ENCODE measurements at regions not wholly inside any gene's neighbourhood (a gene's known extent, or its start where the extent isn't known, plus 50 kb on each side); places are given as distances from the start of the nearest gene placed in this dataset.

GRCh38 chr12:25682421-25682820, 129.3 kb upstream of the LMNTD1 start:
- H3K4me3 Mint-ChIP-seq = no peak overlapping the region
- Histone ChIP-seq H3K56ac (ENCODE audit: insufficient read length, low read depth, low read length) (no peak overlapping the region), H2BK20ac (ENCODE audit: low read depth, low read length, poor library complexity, severe bottlenecking) (no peak overlapping the region), H3T11ph (ENCODE audit: low read length) (no peak overlapping the region), H3K14ac (ENCODE audit: insufficient read depth, low read length) (no peak overlapping the region), H2AFZ (ENCODE audit: low read length) (no peak overlapping the region), H2BK5ac (ENCODE audit: insufficient read length, low read length) (no peak overlapping the region), H3K9ac (ENCODE audit: extremely low read depth, insufficient read length, low read length) (no peak overlapping the region), H3K4me2 (ENCODE audit: insufficient read depth, insufficient read length, low read length) (no peak overlapping the region), H4K20me1 (ENCODE audit: control insufficient read depth, insufficient read depth, insufficient read length) (no peaks in the 10 kb centered on the region), H4K5ac (ENCODE audit: insufficient read length, low read depth, low read length) (no peak overlapping the region), H3K18ac (ENCODE audit: insufficient read length, low read depth, low read length) (no peak overlapping the region), H3K23ac (ENCODE audit: insufficient read length, low read depth, low read length) (no peak overlapping the region), H4K8ac (replicated peaks; ENCODE audit: insufficient read length, low read depth, low read length) (no peak overlapping the region), H3K79me2 (ENCODE audit: insufficient read depth, low read length) (no peaks in the 10 kb centered on the region), H3K4me1 (ENCODE audit: insufficient read depth, low read length) (no peaks in the 10 kb centered on the region; the same call in 1 of the 2 replicates), H3K79me1 (ENCODE audit: insufficient read depth, low read depth, low read length, poor library complexity, severe bottlenecking) (no peaks in the 10 kb centered on the region), H3K27me3 (ENCODE audit: insufficient read depth, low read length) (no peaks in the 10 kb centered on the region; the same call in 1 of the 2 replicates), H3K4ac (ENCODE audit: low read depth, low read length) (no peak overlapping the region), H2BK15ac (ENCODE audit: low read depth, low read length) (no peak overlapping the region), H2BK12ac (ENCODE audit: insufficient read length, low read depth, low read length) (no peak overlapping the region), H3K27ac (ENCODE audit: insufficient read length, low read depth, low read length) (no peak overlapping the region), H2BK120ac (ENCODE audit: low read depth, low read length, poor library complexity, severe bottlenecking) (no peak overlapping the region), H4K91ac (ENCODE audit: insufficient read length, low read depth, low read length) (no peak overlapping the region), H3K23me2 (ENCODE audit: insufficient read length, low read depth, low read length, poor library complexity, severe bottlenecking) (no peaks in the 10 kb centered on the region), H3K9me3 (ENCODE audit: control insufficient read depth, low read depth, low read length) (no peaks in the 10 kb centered on the region), H2AK5ac (ENCODE audit: insufficient read length, low read length) (no peak overlapping the region)
- peaks cover 1% of the 10 kb centered on the region; the same call in 1 of the 2 replicates for H3K27me3 Mint-ChIP-seq (ENCODE audit: low read depth)
- WGBS (ENCODE audit: extremely low coverage, insufficient read length, low lambda C conversion rate) = no CpG with 5 or more reads among the region's 1 CpG
- H3K9me3 Mint-ChIP-seq = peaks cover 2 to 3% of the 10 kb centered on the region in 2 experiments; a peak in 3 of 5 replicates
- no peak for TF ChIP-seq CTCF (conservative IDR thresholded peaks at IDR 0.05)
- H3K27ac Mint-ChIP-seq = no peak overlapping the region
- DNase-seq = no peak
- peaks cover 11 to 13% of the 10 kb centered on the region in 2 experiments for H3K4me1 Mint-ChIP-seq
- no peaks in the 10 kb centered on the region; a peak in 1 of 7 replicates for H3K36me3 Mint-ChIP-seq (ENCODE audit: insufficient read depth in 1 of 3, low read depth in 3 of 3)
